ENCODE measurements at regions not wholly inside any gene's neighbourhood (a gene's known extent, or its start where the extent isn't known, plus 50 kb on each side); places are given as distances from the start of the nearest gene placed in this dataset.
"Not testable (repeated sequence)": the region's sequence is repeated elsewhere in the genome, so short reads cannot be mapped to it uniquely, and the experiment has no call there.

DNA sequence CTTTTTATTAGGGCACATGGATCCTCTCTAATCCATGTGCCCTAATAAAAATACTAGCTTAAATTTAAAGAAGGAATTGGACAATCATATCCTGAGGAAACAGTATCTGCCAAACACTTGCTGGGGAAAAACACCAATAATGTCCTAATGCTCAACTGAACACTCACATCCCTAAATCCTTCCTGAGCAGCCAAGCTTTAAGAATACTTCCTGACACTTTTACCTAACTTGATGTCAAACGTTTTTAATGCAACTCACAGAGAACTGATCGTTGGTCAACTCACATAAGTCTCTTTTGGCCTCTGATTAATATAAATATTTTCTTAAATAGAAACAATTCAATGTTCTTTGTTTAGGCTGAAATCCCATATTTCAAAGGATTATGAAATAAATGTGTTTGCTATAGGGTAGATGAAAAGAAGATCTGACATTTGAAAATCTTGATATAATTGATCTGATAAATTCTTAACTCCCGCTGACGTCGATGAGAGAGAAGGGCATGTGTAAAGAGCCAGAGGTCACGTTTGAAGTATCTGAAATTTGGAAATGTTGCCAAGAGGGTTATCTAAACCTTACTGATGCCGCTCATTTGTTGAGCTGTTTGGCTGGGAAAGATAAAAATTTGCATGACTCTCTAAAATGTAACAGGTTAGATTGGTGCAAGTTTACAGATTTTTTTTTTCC lies 122.8 kb upstream of the RHOBTB1 start:
- no peak overlapping the region for H3K27ac ChIP-seq
- H3K4me3 ChIP-seq, result no peak overlapping the region

DNA sequence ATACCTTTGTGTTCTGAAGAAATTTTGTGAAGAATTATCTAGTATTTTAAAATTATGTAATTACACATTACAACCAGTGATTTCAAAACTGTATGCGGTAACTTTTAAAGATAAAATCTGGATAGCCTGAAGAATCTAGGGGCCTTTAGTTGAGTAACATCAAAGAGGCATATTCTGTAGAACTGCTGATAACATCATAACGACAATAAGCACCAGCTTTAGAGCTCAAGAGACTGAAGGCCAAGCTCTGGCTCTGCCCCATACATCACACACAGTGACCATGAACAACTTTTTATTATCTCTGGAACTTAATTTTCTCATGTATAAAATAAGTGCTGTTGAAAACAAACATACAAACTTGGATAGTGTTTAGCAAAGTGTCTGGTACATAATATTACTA lies 121.1 kb upstream of the RHOBTB1 start:
- no peak overlapping the region for H3K27ac ChIP-seq
- no peak overlapping the region for H3K4me3 ChIP-seq

- H3K27ac ChIP-seq, result no peak overlapping the region
Observed at GRCh38 chr10:61064356-61064755, 120.4 kb upstream of the RHOBTB1 start.

GRCh38 chr10:61063901-61064300 lies 119.9 kb upstream of the RHOBTB1 start:
- H3K4me3 ChIP-seq, result no peak overlapping the region
- H3K27ac ChIP-seq, result no peak overlapping the region

More at GRCh38 chr10:61064356-61064755, 120.4 kb upstream of the RHOBTB1 start:
- no peak overlapping the region for H3K4me3 ChIP-seq

GRCh38 chr10:61063034-61063433 lies 119.0 kb upstream of the RHOBTB1 start:
- no peak overlapping the region for H3K4me3 ChIP-seq
- no peak overlapping the region for H3K27ac ChIP-seq

DNA sequence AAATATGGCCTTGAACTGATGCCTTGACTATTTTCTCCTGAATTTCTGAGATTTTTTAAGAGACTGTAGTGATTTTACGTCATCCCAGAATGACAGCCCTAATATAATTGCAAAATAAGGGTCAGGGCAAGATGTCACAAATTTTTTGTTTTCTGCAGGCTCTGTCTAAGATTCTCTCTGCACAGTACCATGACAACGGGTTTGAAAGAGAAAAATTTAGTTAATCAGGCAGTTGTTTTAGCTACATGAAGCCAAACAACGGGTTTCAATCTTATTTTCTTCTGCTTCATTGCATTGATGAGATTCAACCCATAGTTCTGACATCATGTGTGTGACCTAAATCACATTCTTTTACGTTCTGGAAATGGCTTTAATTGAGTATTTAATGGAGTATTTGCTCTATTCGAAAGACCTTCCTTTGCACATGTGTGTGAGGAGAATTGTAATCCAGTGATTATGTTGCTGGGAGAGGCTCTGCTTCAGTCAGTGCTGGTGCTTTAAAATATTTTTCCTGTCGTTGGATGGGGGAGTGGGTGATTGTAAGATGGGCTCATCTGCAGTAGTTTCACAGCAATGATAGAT lies 118.0 kb upstream of the RHOBTB1 start:
- Histone ChIP-seq H3K27ac (no peak overlapping the region), H3K4me3 (no peak overlapping the region)

DNA sequence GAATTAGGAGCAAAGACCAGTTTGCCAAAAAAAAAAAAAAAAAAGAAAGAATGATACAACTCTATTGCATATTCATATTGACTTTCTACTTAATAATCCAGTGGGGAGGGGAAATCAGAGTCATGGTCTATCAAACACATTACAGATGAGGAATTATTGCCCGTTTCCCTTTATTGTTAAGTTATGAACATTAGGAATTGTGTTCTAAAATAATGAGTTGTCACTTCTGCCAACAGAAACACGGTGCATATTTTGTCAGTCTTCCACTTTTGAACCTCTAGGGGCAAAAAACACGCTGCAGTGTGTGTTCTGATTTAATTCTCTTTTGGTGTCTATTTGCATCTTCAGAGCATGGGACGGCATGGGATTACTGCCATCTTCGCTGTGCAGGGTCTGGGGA lies 115.7 kb upstream of the RHOBTB1 start:
- Histone ChIP-seq H3K27ac (no peak overlapping the region), H3K4me3 (no peak overlapping the region)

- H3K27ac ChIP-seq, result no peak overlapping the region
- no peak overlapping the region for H3K4me3 ChIP-seq
Observed at GRCh38 chr10:61052469-61053205, 108.7 kb upstream of the RHOBTB1 start.

DNA sequence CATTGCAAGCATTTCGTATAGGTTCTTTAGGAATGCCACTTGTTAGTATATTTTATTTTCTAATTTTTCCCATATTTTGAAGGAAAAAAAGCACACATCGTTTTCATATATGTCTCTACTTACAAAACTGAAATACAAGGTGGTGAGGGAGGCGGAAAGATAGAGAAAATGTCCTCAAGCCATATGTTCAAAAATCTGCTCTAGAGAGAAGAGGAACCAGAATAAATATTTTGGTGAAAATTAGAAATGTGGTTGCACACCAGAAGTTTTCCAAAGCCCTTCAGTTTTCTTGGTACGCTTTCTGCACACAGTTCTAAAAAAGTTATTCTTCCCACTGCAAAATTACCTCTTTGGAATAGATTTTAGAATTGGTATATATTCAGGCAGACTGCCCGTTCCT lies 107.4 kb upstream of the RHOBTB1 start:
- H3K27ac ChIP-seq, result no peak overlapping the region
- no peak overlapping the region for H3K4me3 ChIP-seq

DNA sequence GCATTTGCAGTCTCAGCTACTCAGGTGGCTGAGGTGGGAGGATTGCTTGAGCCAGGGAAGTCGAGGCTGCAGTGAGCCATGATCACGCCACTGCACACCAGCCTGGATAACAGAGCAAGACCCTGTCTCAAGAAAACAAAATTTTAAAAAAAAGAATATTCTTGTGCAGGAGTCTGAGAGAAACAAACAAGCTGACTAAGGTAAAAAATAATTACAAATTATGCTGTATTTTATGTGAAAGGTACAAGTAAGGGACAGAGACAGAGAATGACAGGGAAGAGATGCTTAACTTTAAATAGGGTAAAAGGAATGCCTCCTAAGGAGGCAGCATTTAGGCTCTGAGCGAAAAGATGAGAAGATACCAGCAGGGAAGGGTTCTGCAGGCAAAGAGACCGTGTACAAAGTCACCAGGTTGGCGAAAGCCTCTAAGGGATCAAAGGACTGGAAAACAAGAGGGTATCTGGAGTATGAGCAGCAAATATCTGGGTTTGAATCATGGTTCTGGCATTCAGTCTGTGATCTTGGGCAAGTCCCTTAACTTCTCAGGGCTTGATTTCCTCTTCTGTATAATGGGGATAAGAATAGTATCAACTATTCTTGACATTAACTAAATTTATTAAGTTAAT lies 106.2 kb upstream of the RHOBTB1 start:
- Histone ChIP-seq H3K27ac (no peak overlapping the region), H3K4me3 (no peak overlapping the region)

GRCh38 chr10:61049386-61049785 lies 105.4 kb upstream of the RHOBTB1 start:
- no peak overlapping the region for H3K4me3 ChIP-seq
- no peak overlapping the region for H3K27ac ChIP-seq

GRCh38 chr10:61047788-61048560 lies 104.0 kb upstream of the RHOBTB1 start:
- no peak overlapping the region for H3K27ac ChIP-seq
- H3K4me3 ChIP-seq, result no peak overlapping the region

- no peak overlapping the region for H3K4me3 ChIP-seq
- H3K27ac ChIP-seq, result no peak overlapping the region
Observed at GRCh38 chr10:61047081-61047480, 103.1 kb upstream of the RHOBTB1 start.

DNA sequence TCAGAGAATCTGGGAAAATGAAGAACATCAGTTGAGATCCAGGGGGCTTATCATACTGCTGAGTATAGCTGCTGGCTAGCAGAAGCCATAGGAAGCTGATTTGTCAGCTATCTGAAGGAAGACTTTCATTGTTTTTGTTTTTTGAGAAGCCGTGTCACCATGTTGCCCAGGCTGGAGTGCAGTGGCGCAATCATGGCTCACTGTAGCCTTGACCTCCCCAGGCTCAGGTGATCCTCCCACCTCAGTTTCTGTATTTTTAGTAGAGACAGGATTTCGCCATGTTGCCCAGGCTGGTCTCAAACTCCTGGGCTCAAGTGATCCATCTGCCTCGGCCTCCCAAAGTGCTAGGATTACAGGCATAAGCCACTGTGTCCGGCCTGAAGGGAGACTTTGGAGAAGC lies 101.5 kb upstream of the RHOBTB1 start:
- H3K27ac ChIP-seq, H3K4me3 ChIP-seq: not testable (repeated sequence)

- no peak overlapping the region for H3K27ac ChIP-seq
Observed at GRCh38 chr10:61042533-61042932, 98.5 kb upstream of the RHOBTB1 start.

GRCh38 chr10:61040399-61041016 lies 96.5 kb upstream of the RHOBTB1 start:
- no peak overlapping the region for H3K4me3 ChIP-seq

More at GRCh38 chr10:61042533-61042932, 98.5 kb upstream of the RHOBTB1 start:
- no peak overlapping the region for H3K4me3 ChIP-seq

GRCh38 chr10:61039868-61040267 lies 95.9 kb upstream of the RHOBTB1 start:
- H3K4me3 ChIP-seq, result no peak overlapping the region
- H3K27ac ChIP-seq, result no peak overlapping the region

More at GRCh38 chr10:61040399-61041016, 96.5 kb upstream of the RHOBTB1 start:
- H3K27ac ChIP-seq, result no peak overlapping the region

- not testable (repeated sequence) for H3K4me3 ChIP-seq
Observed at GRCh38 chr10:61037261-61037830, 93.4 kb upstream of the RHOBTB1 start.

GRCh38 chr10:61036148-61036547 lies 92.2 kb upstream of the RHOBTB1 start:
- not testable (repeated sequence) for H3K27ac ChIP-seq, H3K4me3 ChIP-seq

More at GRCh38 chr10:61037261-61037830, 93.4 kb upstream of the RHOBTB1 start:
- not testable (repeated sequence) for H3K27ac ChIP-seq

All from skin epidermis (tissue), 12 donors.